Caco-2 (cell line): ENCODE measurements at regions not wholly inside any gene's neighbourhood (a gene's known extent, or its start where the extent isn't known, plus 50 kb on each side); places are given as distances from the start of the nearest gene placed in this dataset.

Source experiments
- BruUV-seq: library from RNA; stranded (reverse); fragments of 400-500 nt; replicated peaks from 2 replicates; lab custom pipeline; 2021; lab: Mats Ljungman, UMichigan
- CTCF ChIA-PET: fragments of 300-600 bp; sonication (Branson Sonifier 250); formaldehyde crosslinking; loops from one replicate; lab custom pipeline; 2022; ENCODE audit warnings: antibody characterized with exemption; lab: Charles Lee
- POLR2A ChIA-PET: fragments of 300-600 bp; sonication (Branson Sonifier 250); formaldehyde crosslinking; loops from one replicate; lab custom pipeline; 2022; ENCODE audit warnings: antibody characterized with exemption; lab: Charles Lee
- DNase-seq, 2 experiments: peaks; one replicate each; pipeline versions ENCODE4 v3.0.0 to v3.0.0-alpha.2; 2020 to 2022
- H3K27me3 ChIP-seq: replicated peaks from 2 replicates; pipeline ENCODE4 v1.6.0; 2011; ENCODE audit warnings: low read length; ENCODE audit not compliant: control insufficient read depth, insufficient read depth
- H3K36me3 ChIP-seq: 2 replicates; pipeline ENCODE4 v1.5.1; 2011; ENCODE audit warnings: low read length; ENCODE audit not compliant: control insufficient read depth, insufficient read depth
- H3K4me1 ChIP-seq: fragments of 250-450 bp; sonication (Bioruptor Pico); 2 replicates; pipeline ENCODE4 v1.5.1; 2020; ENCODE audit warnings: mild to moderate bottlenecking
- H3K4me3 ChIP-seq: 2 replicates; pipeline ENCODE4 v1.5.1; 2011; ENCODE audit warnings: low read depth, mild to moderate bottlenecking, control low read depth, low read length
- H3K9me3 ChIP-seq: fragments of 250-450 bp; sonication (Bioruptor Pico); 2 replicates; pipeline ENCODE4 v1.5.1; 2020; ENCODE audit warnings: mild to moderate bottlenecking, moderate library complexity
- H3K27ac Mint-ChIP-seq: one replicate; pipeline ENCODE4 v1.8.0; 2022; ENCODE audit warnings: mixed read lengths; ENCODE audit not compliant: unreplicated experiment
- H3K27me3 Mint-ChIP-seq: one replicate; pipeline ENCODE4 v1.8.0; 2022; ENCODE audit warnings: mixed read lengths; ENCODE audit not compliant: insufficient read depth, unreplicated experiment
- H3K36me3 Mint-ChIP-seq: one replicate; pipeline ENCODE4 v1.8.0; 2022; ENCODE audit warnings: mild to moderate bottlenecking, mixed read lengths; ENCODE audit not compliant: insufficient read depth, unreplicated experiment
- H3K4me1 Mint-ChIP-seq: one replicate; pipeline ENCODE4 v1.8.0; 2022; ENCODE audit warnings: low read depth, mixed read lengths; ENCODE audit not compliant: unreplicated experiment
- H3K4me3 Mint-ChIP-seq: one replicate; pipeline ENCODE4 v1.8.0; 2022; ENCODE audit warnings: mild to moderate bottlenecking, moderate library complexity, mixed read lengths; ENCODE audit not compliant: unreplicated experiment
- H3K9me3 Mint-ChIP-seq: one replicate; pipeline ENCODE4 v1.8.0; 2022; ENCODE audit warnings: mixed read lengths; ENCODE audit not compliant: unreplicated experiment
- intact Hi-C: fragments of 100-400 bp; cut with micrococcal nuclease; formaldehyde crosslinking; loops from one replicate; pipeline ENCODE4 v1.10.0; 2022; ENCODE audit not compliant: unreplicated experiment
- TF ChIP-seq, protein P1 (sequence below), 2 experiments: fragments of 200-600 bp in 1 of 2; IDR thresholded peaks; 1 replicate in 1 of 2; 2 replicates in 1 of 2; pipeline versions ENCODE4 v1.5.1 to v1.8.0; 2011 to 2022; ENCODE audit warnings: antibody characterized with exemption in 1 of 2, control low read depth in 1 of 2, inconsistent platforms in 1 of 2, low read depth in 1 of 2, low read length in 1 of 2, mild to moderate bottlenecking in 1 of 2, moderate library complexity in 1 of 2; ENCODE audit not compliant: insufficient read depth in 1 of 2, severe bottlenecking in 1 of 2, unreplicated experiment in 1 of 2

DNA sequence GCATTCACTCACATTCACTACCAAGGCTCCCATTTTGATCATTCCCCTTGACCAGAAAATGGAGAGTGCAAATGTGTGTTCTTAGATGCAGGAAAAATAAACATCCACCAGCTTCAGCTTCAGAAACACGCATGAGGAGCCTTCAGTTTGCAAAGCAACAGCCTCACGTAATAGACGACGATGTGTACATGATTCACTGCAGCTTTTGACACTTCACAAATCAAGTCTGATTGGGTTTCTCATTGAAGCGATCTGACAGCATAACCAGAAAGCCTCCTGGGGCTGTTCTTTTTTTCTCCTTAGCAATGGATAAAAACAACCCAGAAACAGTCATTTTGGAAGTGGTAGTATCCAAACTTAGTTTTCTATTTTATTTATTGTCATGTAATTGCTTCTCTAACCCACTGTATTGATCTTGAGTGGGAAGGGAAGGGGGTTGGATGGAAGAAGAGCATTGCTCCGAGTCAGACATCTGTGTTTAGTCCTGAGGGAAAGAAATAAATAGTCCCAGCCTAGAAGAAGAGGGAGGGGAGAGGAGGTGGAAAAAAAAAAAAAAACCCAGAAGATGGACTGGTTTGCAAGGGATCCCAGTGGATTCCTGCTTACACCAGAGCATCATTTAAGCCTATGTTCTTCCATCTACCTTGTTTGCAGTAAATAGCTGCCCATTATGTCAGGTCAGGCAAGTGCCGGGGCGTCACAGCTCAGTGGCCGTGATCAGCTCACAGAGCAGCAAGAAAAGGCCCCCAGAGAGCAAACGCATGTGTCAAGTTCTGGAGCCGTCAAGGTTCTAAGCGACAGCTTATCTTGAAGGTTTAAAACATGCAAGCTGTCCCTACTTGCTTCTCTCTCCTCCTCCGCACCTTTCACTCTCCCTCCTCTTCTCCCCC lies 190.2 kb upstream of the SNX2 start:
- CTCF ChIA-PET, result no interaction called here

DNA sequence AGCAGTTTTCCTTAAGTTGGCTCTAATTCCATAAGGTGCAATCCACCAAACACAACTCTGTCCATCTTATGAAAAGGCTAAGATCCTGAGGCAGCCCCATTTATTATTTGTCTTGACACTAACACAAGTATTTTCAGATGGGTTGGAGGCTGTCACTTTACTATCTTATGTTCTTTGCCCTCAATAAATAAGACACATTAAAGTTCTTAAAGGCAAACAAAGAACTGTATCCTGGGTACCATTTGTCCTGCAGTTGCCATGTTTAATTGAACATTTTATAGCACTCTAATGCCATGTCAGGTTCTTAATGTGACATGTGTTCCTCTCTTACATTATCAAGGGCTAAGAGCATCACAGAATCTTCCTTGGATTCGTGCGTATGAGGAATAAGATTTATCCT lies 189.5 kb upstream of the SNX2 start:
- TF ChIP-seq, protein P1, sequence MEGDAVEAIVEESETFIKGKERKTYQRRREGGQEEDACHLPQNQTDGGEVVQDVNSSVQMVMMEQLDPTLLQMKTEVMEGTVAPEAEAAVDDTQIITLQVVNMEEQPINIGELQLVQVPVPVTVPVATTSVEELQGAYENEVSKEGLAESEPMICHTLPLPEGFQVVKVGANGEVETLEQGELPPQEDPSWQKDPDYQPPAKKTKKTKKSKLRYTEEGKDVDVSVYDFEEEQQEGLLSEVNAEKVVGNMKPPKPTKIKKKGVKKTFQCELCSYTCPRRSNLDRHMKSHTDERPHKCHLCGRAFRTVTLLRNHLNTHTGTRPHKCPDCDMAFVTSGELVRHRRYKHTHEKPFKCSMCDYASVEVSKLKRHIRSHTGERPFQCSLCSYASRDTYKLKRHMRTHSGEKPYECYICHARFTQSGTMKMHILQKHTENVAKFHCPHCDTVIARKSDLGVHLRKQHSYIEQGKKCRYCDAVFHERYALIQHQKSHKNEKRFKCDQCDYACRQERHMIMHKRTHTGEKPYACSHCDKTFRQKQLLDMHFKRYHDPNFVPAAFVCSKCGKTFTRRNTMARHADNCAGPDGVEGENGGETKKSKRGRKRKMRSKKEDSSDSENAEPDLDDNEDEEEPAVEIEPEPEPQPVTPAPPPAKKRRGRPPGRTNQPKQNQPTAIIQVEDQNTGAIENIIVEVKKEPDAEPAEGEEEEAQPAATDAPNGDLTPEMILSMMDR (IDR thresholded peaks at IDR 0.05; ENCODE audit: insufficient read depth in 1 of 2, low read depth in 1 of 2, low read length in 1 of 2, severe bottlenecking in 1 of 2, unreplicated experiment in 1 of 2), result no peak
- Mint-ChIP-seq H3K27ac (no peak overlapping the region), H3K36me3 (no peaks in the 10 kb centered on the region), H3K9me3 (no peaks in the 10 kb centered on the region), H3K27me3 (peaks cover 3% of the 10 kb centered on the region), H3K4me1 (no peaks in the 10 kb centered on the region), H3K4me3 (no peak overlapping the region)
- Histone ChIP-seq H3K4me3 (no peak overlapping the region), H3K36me3 (no peaks in the 10 kb centered on the region), H3K27me3 (no peaks in the 10 kb centered on the region; the same call in 1 of the 2 replicates), H3K4me1 (no peaks in the 10 kb centered on the region), H3K9me3 (no peaks in the 10 kb centered on the region)
- DNase-seq, result no peak
- intact Hi-C loops, result no loop called here
- no TSS peak for BruUV-seq
- ChIA-PET POLR2A (no interaction called here), CTCF (no interaction called here)

More for the DNA sequence above, 190.2 kb upstream of the SNX2 start:
- Histone ChIP-seq H3K27me3 (no peaks in the 10 kb centered on the region; the same call in 1 of the 2 replicates), H3K4me3 (no peak overlapping the region), H3K4me1 (no peaks in the 10 kb centered on the region), H3K36me3 (no peaks in the 10 kb centered on the region), H3K9me3 (no peaks in the 10 kb centered on the region)
- no TSS peak for BruUV-seq
- Mint-ChIP-seq H3K4me3 (no peak overlapping the region), H3K9me3 (no peaks in the 10 kb centered on the region), H3K4me1 (no peaks in the 10 kb centered on the region), H3K36me3 (no peaks in the 10 kb centered on the region), H3K27ac (no peak overlapping the region), H3K27me3 (peaks cover 3% of the 10 kb centered on the region)
- POLR2A ChIA-PET, result no interaction called here
- intact Hi-C loops, result no loop called here
- TF ChIP-seq, protein P1 (IDR thresholded peaks at IDR 0.05; ENCODE audit: insufficient read depth in 1 of 2, low read depth in 1 of 2, low read length in 1 of 2, severe bottlenecking in 1 of 2, unreplicated experiment in 1 of 2), result no peak
- no peak for DNase-seq

DNA sequence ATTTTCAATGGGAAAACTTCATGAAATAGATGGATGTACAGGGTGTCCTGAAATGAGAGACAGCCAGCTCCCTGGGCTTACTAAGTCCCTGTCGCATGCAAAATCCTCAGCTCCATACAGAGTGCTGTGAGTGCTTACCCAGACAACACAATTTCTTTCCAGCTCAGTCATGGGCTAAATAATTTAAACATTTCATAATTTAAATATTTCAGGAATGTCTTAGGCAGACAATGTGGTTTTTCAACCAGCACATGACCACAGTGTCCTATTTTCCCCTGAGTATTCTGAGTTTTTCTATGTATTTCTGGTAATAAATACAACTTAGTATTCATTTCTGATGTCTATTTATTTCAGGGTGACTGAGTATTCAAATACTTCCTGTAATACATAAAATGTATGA lies 188.5 kb upstream of the SNX2 start:
- DNase-seq, result no peak
- no peaks in the 10 kb centered on the region for H3K9me3 Mint-ChIP-seq
- CTCF ChIA-PET, result no interaction called here
- peaks cover 3% of the 10 kb centered on the region for H3K27me3 Mint-ChIP-seq
- H3K4me3 Mint-ChIP-seq, result no peak overlapping the region
- no peak overlapping the region for H3K4me3 ChIP-seq
- no peaks in the 10 kb centered on the region; the same call in 1 of the 2 replicates for H3K27me3 ChIP-seq
- no TSS peak for BruUV-seq
- H3K9me3 ChIP-seq, result no peaks in the 10 kb centered on the region
- no peaks in the 10 kb centered on the region for H3K4me1 ChIP-seq
- POLR2A ChIA-PET, result no interaction called here
- H3K4me1 Mint-ChIP-seq, result no peaks in the 10 kb centered on the region
- intact Hi-C loops, result no loop called here
- H3K27ac Mint-ChIP-seq, result no peak overlapping the region
- TF ChIP-seq, protein P1 (IDR thresholded peaks at IDR 0.05; ENCODE audit: insufficient read depth in 1 of 2, low read depth in 1 of 2, low read length in 1 of 2, severe bottlenecking in 1 of 2, unreplicated experiment in 1 of 2), result no peak
- H3K36me3 Mint-ChIP-seq, result no peaks in the 10 kb centered on the region
- no peaks in the 10 kb centered on the region for H3K36me3 ChIP-seq
